ENCODE measurements at regions not wholly inside any gene's neighbourhood (a gene's known extent, or its start where the extent isn't known, plus 50 kb on each side); places are given as distances from the start of the nearest gene placed in this dataset.
A peak's percentile ranks its signal among the peaks of the same experiment; 100 is the strongest.
"Not testable (repeated sequence)": the region's sequence is repeated elsewhere in the genome, so short reads cannot be mapped to it uniquely, and the experiment has no call there.

- not testable (repeated sequence) for DNase-seq (ENCODE audit: low read depth in 6 of 9, low spot score in 9 of 9); H3K27ac ChIP-seq (ENCODE audit: low read depth in 1 of 2, low read length in 1 of 2); H3K27me3 ChIP-seq (ENCODE audit: control insufficient read depth in 2 of 2, insufficient read depth in 1 of 2, low read length in 1 of 2); H3K36me3 ChIP-seq (ENCODE audit: control insufficient read depth in 2 of 2, insufficient read depth in 2 of 2, low read length in 1 of 2); H3K9me3 ChIP-seq (ENCODE audit: control insufficient read depth in 2 of 2, insufficient read depth in 1 of 2, low read length in 1 of 2); H3K4me1 ChIP-seq (ENCODE audit: control insufficient read depth in 2 of 2, insufficient read depth in 2 of 2, low read length in 2 of 2); H3K4me3 ChIP-seq (ENCODE audit: low read length in 2 of 2)
- WGBS: 82% methylated on average over 16 of the region's 18 CpGs
These were observed 222.6 kb downstream of the SHCBP1 start for GRCh38 chr16:46398559-46398958.

GRCh38 chr16:46396883-46397270, 224.3 kb downstream of the SHCBP1 start:
- WGBS: 74% methylated on average over 15 of the region's 18 CpGs
- not testable (repeated sequence) for H3K4me1 ChIP-seq (ENCODE audit: control insufficient read depth in 2 of 2, insufficient read depth in 2 of 2, low read length in 2 of 2); H3K27me3 ChIP-seq (ENCODE audit: control insufficient read depth in 2 of 2, insufficient read depth in 1 of 2, low read length in 1 of 2); H3K9me3 ChIP-seq (ENCODE audit: control insufficient read depth in 2 of 2, insufficient read depth in 1 of 2, low read length in 1 of 2); H3K27ac ChIP-seq (ENCODE audit: low read depth in 1 of 2, low read length in 1 of 2); DNase-seq (ENCODE audit: low read depth in 6 of 9, low spot score in 9 of 9); H3K4me3 ChIP-seq (ENCODE audit: low read length in 2 of 2); H3K36me3 ChIP-seq (ENCODE audit: control insufficient read depth in 2 of 2, insufficient read depth in 2 of 2, low read length in 1 of 2)

DNA sequence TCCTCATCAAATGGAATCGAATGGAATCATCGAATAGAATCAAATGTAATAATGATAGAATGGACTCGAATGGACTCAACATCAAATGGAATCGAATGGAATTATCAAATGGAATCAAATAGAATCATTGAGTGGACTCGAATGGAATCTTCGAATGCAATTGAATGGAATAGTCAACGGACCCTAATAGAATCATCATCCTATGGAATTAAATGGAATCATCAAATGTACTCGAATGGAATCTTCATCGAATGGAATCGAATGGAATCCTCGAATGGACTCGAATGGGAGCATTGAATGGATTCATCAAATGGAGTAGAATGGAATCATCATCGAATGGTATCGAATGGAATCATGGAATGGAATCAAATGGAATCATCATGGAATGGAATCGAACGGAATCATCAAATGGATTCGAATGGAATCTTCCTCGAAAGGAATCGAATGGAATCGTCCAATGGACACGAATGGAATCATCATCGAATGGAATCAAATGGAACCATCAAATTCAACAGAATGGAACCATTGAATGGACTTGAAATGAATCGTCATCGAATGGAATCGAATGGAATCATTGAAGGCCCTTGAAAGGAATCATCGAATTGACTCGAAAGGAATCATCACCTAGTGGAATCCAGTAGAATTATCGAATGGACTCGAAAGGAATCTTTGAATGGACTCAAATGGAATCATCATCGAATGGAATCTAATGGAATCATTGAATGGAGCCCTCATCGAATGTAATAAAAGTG, 224.9 kb downstream of the SHCBP1 start:
- peak in 2 of 9 donors; percentile 25 to 46 for DNase-seq (ENCODE audit: low read depth in 6 of 9, low spot score in 9 of 9)
- not testable (repeated sequence) for H3K36me3 ChIP-seq (ENCODE audit: control insufficient read depth in 2 of 2, insufficient read depth in 2 of 2, low read length in 1 of 2); H3K27ac ChIP-seq (ENCODE audit: low read depth in 1 of 2, low read length in 1 of 2); H3K9me3 ChIP-seq (ENCODE audit: control insufficient read depth in 2 of 2, insufficient read depth in 1 of 2, low read length in 1 of 2); H3K4me1 ChIP-seq (ENCODE audit: control insufficient read depth in 2 of 2, insufficient read depth in 2 of 2, low read length in 2 of 2); H3K27me3 ChIP-seq (ENCODE audit: control insufficient read depth in 2 of 2, insufficient read depth in 1 of 2, low read length in 1 of 2); H3K4me3 ChIP-seq (ENCODE audit: low read length in 2 of 2)
- 80% methylated on average over 31 of the region's 31 CpGs for WGBS

DNA sequence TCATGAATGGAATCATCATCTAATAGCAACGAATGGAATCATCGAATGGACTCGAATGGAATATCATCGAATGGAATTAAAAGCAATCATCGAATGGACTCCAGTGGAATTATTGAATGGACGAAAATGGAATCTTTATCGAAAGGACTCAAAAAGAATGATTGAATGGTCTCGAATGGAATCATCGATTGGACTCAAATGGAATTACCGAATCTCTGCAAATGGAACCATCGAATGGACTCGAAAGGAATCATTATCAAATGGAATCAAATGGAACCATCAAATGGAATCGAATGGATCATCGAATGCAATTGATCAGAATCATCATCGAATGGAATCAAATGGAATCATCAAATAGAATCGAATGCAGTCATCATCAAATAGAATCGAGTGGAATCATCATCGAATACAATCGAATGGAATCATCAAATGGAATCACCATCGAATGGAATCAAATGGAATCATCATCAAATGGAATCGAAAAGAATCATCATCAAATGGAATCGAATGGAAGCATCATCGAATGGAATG, 225.7 kb downstream of the SHCBP1 start:
- peak in 3 of 9 donors; percentile 4 to 53 (median 35) for DNase-seq (ENCODE audit: low read depth in 6 of 9, low spot score in 9 of 9)
- not testable (repeated sequence) for H3K27ac ChIP-seq (ENCODE audit: low read depth in 1 of 2, low read length in 1 of 2); H3K9me3 ChIP-seq (ENCODE audit: control insufficient read depth in 2 of 2, insufficient read depth in 1 of 2, low read length in 1 of 2); H3K4me1 ChIP-seq (ENCODE audit: control insufficient read depth in 2 of 2, insufficient read depth in 2 of 2, low read length in 2 of 2); H3K36me3 ChIP-seq (ENCODE audit: control insufficient read depth in 2 of 2, insufficient read depth in 2 of 2, low read length in 1 of 2); H3K27me3 ChIP-seq (ENCODE audit: control insufficient read depth in 2 of 2, insufficient read depth in 1 of 2, low read length in 1 of 2); H3K4me3 ChIP-seq (ENCODE audit: low read length in 2 of 2)
- WGBS: 86% methylated on average over 23 of the region's 23 CpGs

DNA sequence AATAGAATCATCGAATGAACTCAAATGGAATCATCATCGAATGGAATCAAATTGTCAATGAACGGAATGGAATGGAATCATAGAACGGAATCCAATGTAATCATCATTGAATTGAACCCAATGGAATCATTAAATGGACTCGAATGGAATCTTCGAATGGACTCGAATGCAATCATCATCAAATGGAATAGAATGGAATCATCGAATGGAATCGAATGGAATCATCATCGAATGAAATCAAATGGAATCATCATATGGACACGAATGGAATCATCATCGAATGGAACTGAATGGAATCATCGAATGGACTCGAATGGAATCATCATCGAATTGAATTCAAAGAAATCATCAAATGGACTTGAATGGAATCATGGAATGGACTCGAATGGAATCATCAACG, 226.2 kb downstream of the SHCBP1 start:
- H3K4me1 ChIP-seq (ENCODE audit: control insufficient read depth in 2 of 2, insufficient read depth in 2 of 2, low read length in 2 of 2); H3K9me3 ChIP-seq (ENCODE audit: control insufficient read depth in 2 of 2, insufficient read depth in 1 of 2, low read length in 1 of 2); H3K27me3 ChIP-seq (ENCODE audit: control insufficient read depth in 2 of 2, insufficient read depth in 1 of 2, low read length in 1 of 2); H3K36me3 ChIP-seq (ENCODE audit: control insufficient read depth in 2 of 2, insufficient read depth in 2 of 2, low read length in 1 of 2); H3K27ac ChIP-seq (ENCODE audit: low read depth in 1 of 2, low read length in 1 of 2); DNase-seq (ENCODE audit: low read depth in 6 of 9, low spot score in 9 of 9); H3K4me3 ChIP-seq (ENCODE audit: low read length in 2 of 2): not testable (repeated sequence)
- 83% methylated on average over 16 of the region's 17 CpGs for whole genome bisulfite sequencing

DNA sequence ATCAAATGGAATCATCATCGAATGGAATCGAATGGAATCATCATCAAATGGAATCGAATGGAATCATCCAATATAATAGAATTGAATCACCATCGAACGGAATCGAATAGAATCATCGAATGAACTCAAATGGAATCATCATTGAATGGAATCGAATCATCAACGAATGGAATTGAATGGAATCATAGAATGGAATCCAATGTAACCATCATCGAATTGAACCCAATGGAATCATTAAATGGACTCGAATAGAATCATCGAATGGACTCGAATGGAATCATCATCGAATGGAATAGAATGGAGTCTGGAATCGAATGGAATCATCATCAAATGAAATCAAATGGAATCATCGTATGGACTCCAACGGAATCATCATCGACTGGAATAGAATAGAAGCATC, 227.0 kb downstream of the SHCBP1 start:
- H3K4me3 ChIP-seq (ENCODE audit: low read length in 2 of 2); H3K27ac ChIP-seq (ENCODE audit: low read depth in 1 of 2, low read length in 1 of 2); H3K4me1 ChIP-seq (ENCODE audit: control insufficient read depth in 2 of 2, insufficient read depth in 2 of 2, low read length in 2 of 2); H3K36me3 ChIP-seq (ENCODE audit: control insufficient read depth in 2 of 2, insufficient read depth in 2 of 2, low read length in 1 of 2); H3K27me3 ChIP-seq (ENCODE audit: control insufficient read depth in 2 of 2, insufficient read depth in 1 of 2, low read length in 1 of 2); H3K9me3 ChIP-seq (ENCODE audit: control insufficient read depth in 2 of 2, insufficient read depth in 1 of 2, low read length in 1 of 2); DNase-seq (ENCODE audit: low read depth in 6 of 9, low spot score in 9 of 9): not testable (repeated sequence)
- 82% methylated on average over 17 of the region's 18 CpGs for WGBS

DNA sequence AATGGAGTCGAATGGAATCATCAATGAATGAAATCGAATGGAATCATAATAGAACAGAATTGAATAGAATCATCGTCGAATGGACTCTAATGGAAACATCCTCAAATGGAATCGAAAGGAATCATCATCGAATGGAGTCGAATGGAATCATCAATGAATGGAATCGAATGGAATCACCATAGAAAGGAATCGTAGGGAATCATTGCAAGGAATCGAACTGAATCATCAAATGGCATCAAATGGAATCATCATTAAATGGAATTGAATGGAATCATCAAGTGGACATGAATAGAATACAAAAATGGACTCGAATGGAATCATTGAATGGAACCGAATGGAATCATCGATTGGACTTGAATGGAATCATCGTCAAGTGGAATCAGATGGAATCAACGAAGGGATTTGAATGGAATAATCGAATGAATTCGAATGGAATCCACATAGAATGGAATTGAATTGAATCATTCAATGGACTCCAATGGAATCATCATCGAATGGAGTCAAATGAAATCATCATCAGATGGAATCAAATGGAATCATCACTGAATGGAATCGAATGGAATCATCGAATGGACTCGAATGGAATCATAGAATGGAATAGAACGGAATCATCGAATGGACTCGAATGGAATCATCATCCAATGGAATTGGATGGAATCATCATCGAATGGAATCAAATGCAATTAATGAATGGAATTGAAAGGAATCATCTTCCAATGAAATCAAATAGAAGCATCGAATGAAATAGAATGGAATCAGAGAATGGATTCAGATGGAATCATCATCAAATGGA, 228.1 kb downstream of the SHCBP1 start:
- H3K27me3 ChIP-seq (ENCODE audit: control insufficient read depth in 2 of 2, insufficient read depth in 1 of 2, low read length in 1 of 2); H3K36me3 ChIP-seq (ENCODE audit: control insufficient read depth in 2 of 2, insufficient read depth in 2 of 2, low read length in 1 of 2); H3K4me1 ChIP-seq (ENCODE audit: control insufficient read depth in 2 of 2, insufficient read depth in 2 of 2, low read length in 2 of 2); H3K4me3 ChIP-seq (ENCODE audit: low read length in 2 of 2); H3K27ac ChIP-seq (ENCODE audit: low read depth in 1 of 2, low read length in 1 of 2); H3K9me3 ChIP-seq (ENCODE audit: control insufficient read depth in 2 of 2, insufficient read depth in 1 of 2, low read length in 1 of 2): not testable (repeated sequence)
- WGBS: 81% methylated on average over 20 of the region's 26 CpGs
- DNase-seq (ENCODE audit: low read depth in 6 of 9, low spot score in 9 of 9): peak in 3 of 9 donors; percentile 14 to 65 (median 55)

DNA sequence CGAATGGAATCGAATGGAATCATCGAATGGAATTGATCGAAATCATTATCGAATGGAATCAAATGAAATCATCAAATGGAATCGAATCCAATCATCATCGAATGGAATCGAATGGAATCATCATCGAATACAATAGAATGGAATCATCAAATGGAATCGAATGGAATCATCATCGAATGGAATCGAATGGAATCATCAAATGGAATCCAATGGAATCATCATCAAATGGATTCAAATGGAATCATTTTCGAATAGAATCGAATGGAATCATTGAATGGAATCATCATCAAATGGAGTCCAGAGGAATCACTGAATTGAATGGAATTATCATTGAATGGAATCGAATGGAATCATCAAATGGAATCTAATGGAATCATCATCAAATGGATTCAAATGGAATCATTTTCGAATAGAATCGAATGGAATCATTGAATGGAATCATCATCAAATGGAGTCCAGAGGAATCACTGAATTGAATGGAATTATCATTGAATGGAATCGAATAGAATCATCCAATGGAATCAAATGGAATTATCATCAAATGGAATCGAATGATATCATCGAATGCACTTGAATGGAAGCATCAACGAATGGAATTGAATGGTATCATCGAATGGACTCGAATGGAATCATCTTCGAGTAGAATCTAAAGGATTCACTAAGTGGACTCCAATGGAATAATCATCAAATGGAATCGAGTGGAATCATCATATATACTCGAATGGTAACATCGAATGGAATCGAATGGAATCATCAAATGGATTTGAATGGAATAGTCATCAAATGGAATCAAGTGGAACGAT, 230.3 kb downstream of the SHCBP1 start:
- not testable (repeated sequence) for H3K27ac ChIP-seq (ENCODE audit: low read depth in 1 of 2, low read length in 1 of 2); H3K27me3 ChIP-seq (ENCODE audit: control insufficient read depth in 2 of 2, insufficient read depth in 1 of 2, low read length in 1 of 2); H3K4me1 ChIP-seq (ENCODE audit: control insufficient read depth in 2 of 2, insufficient read depth in 2 of 2, low read length in 2 of 2); H3K9me3 ChIP-seq (ENCODE audit: control insufficient read depth in 2 of 2, insufficient read depth in 1 of 2, low read length in 1 of 2); H3K4me3 ChIP-seq (ENCODE audit: low read length in 2 of 2); H3K36me3 ChIP-seq (ENCODE audit: control insufficient read depth in 2 of 2, insufficient read depth in 2 of 2, low read length in 1 of 2)
- DNase-seq (ENCODE audit: low read depth in 6 of 9, low spot score in 9 of 9): peak in 1 of 9 donors; percentile 28
- 70% methylated on average over 28 of the region's 29 CpGs for WGBS

GRCh38 chr16:46389561-46390041, 231.6 kb downstream of the SHCBP1 start:
- H3K4me3 ChIP-seq (ENCODE audit: low read length in 2 of 2); H3K9me3 ChIP-seq (ENCODE audit: control insufficient read depth in 2 of 2, insufficient read depth in 1 of 2, low read length in 1 of 2); H3K27ac ChIP-seq (ENCODE audit: low read depth in 1 of 2, low read length in 1 of 2); H3K36me3 ChIP-seq (ENCODE audit: control insufficient read depth in 2 of 2, insufficient read depth in 2 of 2, low read length in 1 of 2); H3K4me1 ChIP-seq (ENCODE audit: control insufficient read depth in 2 of 2, insufficient read depth in 2 of 2, low read length in 2 of 2); H3K27me3 ChIP-seq (ENCODE audit: control insufficient read depth in 2 of 2, insufficient read depth in 1 of 2, low read length in 1 of 2): not testable (repeated sequence)
- 80% methylated on average over 20 of the region's 20 CpGs for WGBS
- DNase-seq (ENCODE audit: low read depth in 6 of 9, low spot score in 9 of 9): peak; percentile 77 to 100 (median 95)

All from thymus (tissue), 11 donors.